ENCODE measurements at regions not wholly inside any gene's neighbourhood (a gene's known extent, or its start where the extent isn't known, plus 50 kb on each side); places are given as distances from the start of the nearest gene placed in this dataset.

- Histone ChIP-seq H3K27ac (ENCODE audit: low read length) (no peak overlapping the region), H3K36me3 (ENCODE audit: control insufficient read depth in 1 of 2, insufficient read depth in 2 of 2, low read length in 2 of 2) (no peaks in the 10 kb centered on the region), H3K4me1 (ENCODE audit: control insufficient read depth in 1 of 2, insufficient read depth in 2 of 2, low read length in 2 of 2) (peaks cover 0 to 3% of the 10 kb centered on the region in 2 donors), H3K9me3 (ENCODE audit: control insufficient read depth in 1 of 2, low read length in 2 of 2) (no peaks in the 10 kb centered on the region), H3K4me3 (ENCODE audit: low read depth in 1 of 2, low read length in 2 of 2) (no peak overlapping the region), H3K27me3 (ENCODE audit: low read depth, low read length) (no peaks in the 10 kb centered on the region)
Measured at GRCh38 chr10:6743291-6743849, 163.3 kb upstream of the PRKCQ start.

- Histone ChIP-seq H3K27me3 (ENCODE audit: low read depth, low read length) (no peaks in the 10 kb centered on the region), H3K4me1 (ENCODE audit: control insufficient read depth in 1 of 2, insufficient read depth in 2 of 2, low read length in 2 of 2) (peaks cover 0 to 12% of the 10 kb centered on the region in 2 donors), H3K9me3 (ENCODE audit: control insufficient read depth in 1 of 2, low read length in 2 of 2) (no peaks in the 10 kb centered on the region), H3K27ac (ENCODE audit: low read length) (no peak overlapping the region), H3K4me3 (ENCODE audit: low read depth in 1 of 2, low read length in 2 of 2) (no peak overlapping the region), H3K36me3 (ENCODE audit: control insufficient read depth in 1 of 2, insufficient read depth in 2 of 2, low read length in 2 of 2) (no peaks in the 10 kb centered on the region)
Measured at GRCh38 chr10:6741541-6741941, 161.5 kb upstream of the PRKCQ start.

GRCh38 chr10:6739530-6740174 lies 159.6 kb upstream of the PRKCQ start:
- no peak overlapping the region for H3K4me3 ChIP-seq (ENCODE audit: low read depth in 1 of 2, low read length in 2 of 2)
- H3K36me3 ChIP-seq (ENCODE audit: control insufficient read depth in 1 of 2, insufficient read depth in 2 of 2, low read length in 2 of 2) = no peaks in the 10 kb centered on the region
- H3K27me3 ChIP-seq (ENCODE audit: low read depth, low read length) = no peaks in the 10 kb centered on the region
- H3K9me3 ChIP-seq (ENCODE audit: control insufficient read depth in 1 of 2, low read length in 2 of 2) = no peaks in the 10 kb centered on the region
- peaks cover 0 to 12% of the 10 kb centered on the region in 2 donors for H3K4me1 ChIP-seq (ENCODE audit: control insufficient read depth in 1 of 2, insufficient read depth in 2 of 2, low read length in 2 of 2)
- no peak overlapping the region for H3K27ac ChIP-seq (ENCODE audit: low read length)

- Histone ChIP-seq H3K9me3 (ENCODE audit: control insufficient read depth in 1 of 2, low read length in 2 of 2) (no peaks in the 10 kb centered on the region), H3K4me3 (ENCODE audit: low read depth in 1 of 2, low read length in 2 of 2) (peak overlapping the region in 1 of 2 donors; percentile 39), H3K4me1 (ENCODE audit: control insufficient read depth in 1 of 2, insufficient read depth in 2 of 2, low read length in 2 of 2) (peaks cover 0 to 12% of the 10 kb centered on the region in 2 donors), H3K27me3 (ENCODE audit: low read depth, low read length) (no peaks in the 10 kb centered on the region), H3K27ac (ENCODE audit: low read length) (no peak overlapping the region), H3K36me3 (ENCODE audit: control insufficient read depth in 1 of 2, insufficient read depth in 2 of 2, low read length in 2 of 2) (no peaks in the 10 kb centered on the region)
Measured at GRCh38 chr10:6738112-6738768, 158.2 kb upstream of the PRKCQ start.

- no peaks in the 10 kb centered on the region for H3K27me3 ChIP-seq (ENCODE audit: low read depth, low read length)
- H3K4me3 ChIP-seq (ENCODE audit: low read depth in 1 of 2, low read length in 2 of 2) = peak overlapping the region in 1 of 2 donors; percentile 39
- H3K4me1 ChIP-seq (ENCODE audit: control insufficient read depth in 1 of 2, insufficient read depth in 2 of 2, low read length in 2 of 2) = peaks cover 0 to 12% of the 10 kb centered on the region in 2 donors
- no peak overlapping the region for H3K27ac ChIP-seq (ENCODE audit: low read length)
- H3K36me3 ChIP-seq (ENCODE audit: control insufficient read depth in 1 of 2, insufficient read depth in 2 of 2, low read length in 2 of 2) = no peaks in the 10 kb centered on the region
- no peaks in the 10 kb centered on the region for H3K9me3 ChIP-seq (ENCODE audit: control insufficient read depth in 1 of 2, low read length in 2 of 2)
Measured at GRCh38 chr10:6737758-6738111, 157.7 kb upstream of the PRKCQ start.

- no peak overlapping the region for H3K27ac ChIP-seq (ENCODE audit: low read length)
Measured at GRCh38 chr10:6737080-6737641, 157.1 kb upstream of the PRKCQ start.

GRCh38 chr10:6734286-6734685 lies 154.2 kb upstream of the PRKCQ start:
- Histone ChIP-seq H3K27ac (ENCODE audit: low read length) (no peak overlapping the region), H3K9me3 (ENCODE audit: control insufficient read depth in 1 of 2, low read length in 2 of 2) (no peaks in the 10 kb centered on the region), H3K36me3 (ENCODE audit: control insufficient read depth in 1 of 2, insufficient read depth in 2 of 2, low read length in 2 of 2) (no peaks in the 10 kb centered on the region), H3K27me3 (ENCODE audit: low read depth, low read length) (peaks cover 4% of the 10 kb centered on the region), H3K4me1 (ENCODE audit: control insufficient read depth in 1 of 2, insufficient read depth in 2 of 2, low read length in 2 of 2) (peaks cover 0 to 12% of the 10 kb centered on the region in 2 donors), H3K4me3 (ENCODE audit: low read depth in 1 of 2, low read length in 2 of 2) (no peak overlapping the region)

More at GRCh38 chr10:6737080-6737641, 157.1 kb upstream of the PRKCQ start:
- H3K27me3 ChIP-seq (ENCODE audit: low read depth, low read length) = no peaks in the 10 kb centered on the region
- peaks cover 0 to 12% of the 10 kb centered on the region in 2 donors for H3K4me1 ChIP-seq (ENCODE audit: control insufficient read depth in 1 of 2, insufficient read depth in 2 of 2, low read length in 2 of 2)
- H3K4me3 ChIP-seq (ENCODE audit: low read depth in 1 of 2, low read length in 2 of 2) = no peak overlapping the region
- no peaks in the 10 kb centered on the region for H3K36me3 ChIP-seq (ENCODE audit: control insufficient read depth in 1 of 2, insufficient read depth in 2 of 2, low read length in 2 of 2)
- H3K9me3 ChIP-seq (ENCODE audit: control insufficient read depth in 1 of 2, low read length in 2 of 2) = no peaks in the 10 kb centered on the region

GRCh38 chr10:6729861-6730344 lies 149.8 kb upstream of the PRKCQ start:
- H3K4me3 ChIP-seq (ENCODE audit: low read depth in 1 of 2, low read length in 2 of 2) = no peak overlapping the region
- H3K27ac ChIP-seq (ENCODE audit: low read length) = no peak overlapping the region
- peaks cover 4% of the 10 kb centered on the region for H3K27me3 ChIP-seq (ENCODE audit: low read depth, low read length)
- H3K36me3 ChIP-seq (ENCODE audit: control insufficient read depth in 1 of 2, insufficient read depth in 2 of 2, low read length in 2 of 2) = no peaks in the 10 kb centered on the region
- no peaks in the 10 kb centered on the region for H3K9me3 ChIP-seq (ENCODE audit: control insufficient read depth in 1 of 2, low read length in 2 of 2)
- no peaks in the 10 kb centered on the region for H3K4me1 ChIP-seq (ENCODE audit: control insufficient read depth in 1 of 2, insufficient read depth in 2 of 2, low read length in 2 of 2)

GRCh38 chr10:6729071-6729774 lies 149.1 kb upstream of the PRKCQ start:
- Histone ChIP-seq H3K27ac (ENCODE audit: low read length) (no peak overlapping the region), H3K4me1 (ENCODE audit: control insufficient read depth in 1 of 2, insufficient read depth in 2 of 2, low read length in 2 of 2) (no peaks in the 10 kb centered on the region), H3K27me3 (ENCODE audit: low read depth, low read length) (peaks cover 4% of the 10 kb centered on the region), H3K4me3 (ENCODE audit: low read depth in 1 of 2, low read length in 2 of 2) (no peak overlapping the region), H3K36me3 (ENCODE audit: control insufficient read depth in 1 of 2, insufficient read depth in 2 of 2, low read length in 2 of 2) (no peaks in the 10 kb centered on the region), H3K9me3 (ENCODE audit: control insufficient read depth in 1 of 2, low read length in 2 of 2) (no peaks in the 10 kb centered on the region)

GRCh38 chr10:6726924-6727323 lies 146.8 kb upstream of the PRKCQ start:
- H3K36me3 ChIP-seq (ENCODE audit: control insufficient read depth in 1 of 2, insufficient read depth in 2 of 2, low read length in 2 of 2) = no peaks in the 10 kb centered on the region
- no peaks in the 10 kb centered on the region for H3K9me3 ChIP-seq (ENCODE audit: control insufficient read depth in 1 of 2, low read length in 2 of 2)
- peaks cover 4% of the 10 kb centered on the region for H3K27me3 ChIP-seq (ENCODE audit: low read depth, low read length)
- H3K4me3 ChIP-seq (ENCODE audit: low read depth in 1 of 2, low read length in 2 of 2) = no peak overlapping the region
- no peak overlapping the region for H3K27ac ChIP-seq (ENCODE audit: low read length)
- no peaks in the 10 kb centered on the region for H3K4me1 ChIP-seq (ENCODE audit: control insufficient read depth in 1 of 2, insufficient read depth in 2 of 2, low read length in 2 of 2)

- peaks cover 4% of the 10 kb centered on the region for H3K27me3 ChIP-seq (ENCODE audit: low read depth, low read length)
- H3K27ac ChIP-seq (ENCODE audit: low read length) = no peak overlapping the region
- no peaks in the 10 kb centered on the region for H3K9me3 ChIP-seq (ENCODE audit: control insufficient read depth in 1 of 2, low read length in 2 of 2)
Measured at GRCh38 chr10:6722616-6723004, 142.5 kb upstream of the PRKCQ start.

More at GRCh38 chr10:6722616-6723004, 142.5 kb upstream of the PRKCQ start:
- H3K4me1 ChIP-seq (ENCODE audit: control insufficient read depth in 1 of 2, insufficient read depth in 2 of 2, low read length in 2 of 2) = no peaks in the 10 kb centered on the region
- no peaks in the 10 kb centered on the region for H3K36me3 ChIP-seq (ENCODE audit: control insufficient read depth in 1 of 2, insufficient read depth in 2 of 2, low read length in 2 of 2)
- H3K4me3 ChIP-seq (ENCODE audit: low read depth in 1 of 2, low read length in 2 of 2) = no peak overlapping the region

Data from muscle layer of duodenum (tissue), 2 donors.